ENCODE measurements at regions not wholly inside any gene's neighbourhood (a gene's known extent, or its start where the extent isn't known, plus 50 kb on each side); places are given as distances from the start of the nearest gene placed in this dataset.

GRCh38 chr1:209444961-209445360 lies 138.6 kb upstream of the CAMK1G start:
- no peak overlapping the region for H3K4me3 Mint-ChIP-seq (ENCODE audit: unreplicated experiment)
- H3K9me3 Mint-ChIP-seq (ENCODE audit: unreplicated experiment), result no peaks in the 10 kb centered on the region
- no peak for DNase-seq
- no peak overlapping the region for H3K27ac Mint-ChIP-seq (ENCODE audit: unreplicated experiment)
- no peaks in the 10 kb centered on the region for H3K4me1 Mint-ChIP-seq (ENCODE audit: low read depth, unreplicated experiment)
- TF ChIP-seq, protein P1, sequence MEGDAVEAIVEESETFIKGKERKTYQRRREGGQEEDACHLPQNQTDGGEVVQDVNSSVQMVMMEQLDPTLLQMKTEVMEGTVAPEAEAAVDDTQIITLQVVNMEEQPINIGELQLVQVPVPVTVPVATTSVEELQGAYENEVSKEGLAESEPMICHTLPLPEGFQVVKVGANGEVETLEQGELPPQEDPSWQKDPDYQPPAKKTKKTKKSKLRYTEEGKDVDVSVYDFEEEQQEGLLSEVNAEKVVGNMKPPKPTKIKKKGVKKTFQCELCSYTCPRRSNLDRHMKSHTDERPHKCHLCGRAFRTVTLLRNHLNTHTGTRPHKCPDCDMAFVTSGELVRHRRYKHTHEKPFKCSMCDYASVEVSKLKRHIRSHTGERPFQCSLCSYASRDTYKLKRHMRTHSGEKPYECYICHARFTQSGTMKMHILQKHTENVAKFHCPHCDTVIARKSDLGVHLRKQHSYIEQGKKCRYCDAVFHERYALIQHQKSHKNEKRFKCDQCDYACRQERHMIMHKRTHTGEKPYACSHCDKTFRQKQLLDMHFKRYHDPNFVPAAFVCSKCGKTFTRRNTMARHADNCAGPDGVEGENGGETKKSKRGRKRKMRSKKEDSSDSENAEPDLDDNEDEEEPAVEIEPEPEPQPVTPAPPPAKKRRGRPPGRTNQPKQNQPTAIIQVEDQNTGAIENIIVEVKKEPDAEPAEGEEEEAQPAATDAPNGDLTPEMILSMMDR (IDR thresholded peaks at IDR 0.05; ENCODE audit: partially characterized antibody, unreplicated experiment), result no peak
- peaks cover 3% of the 10 kb centered on the region for H3K36me3 Mint-ChIP-seq (ENCODE audit: unreplicated experiment)
- peaks cover 4% of the 10 kb centered on the region for H3K27me3 Mint-ChIP-seq (ENCODE audit: unreplicated experiment)

DNA sequence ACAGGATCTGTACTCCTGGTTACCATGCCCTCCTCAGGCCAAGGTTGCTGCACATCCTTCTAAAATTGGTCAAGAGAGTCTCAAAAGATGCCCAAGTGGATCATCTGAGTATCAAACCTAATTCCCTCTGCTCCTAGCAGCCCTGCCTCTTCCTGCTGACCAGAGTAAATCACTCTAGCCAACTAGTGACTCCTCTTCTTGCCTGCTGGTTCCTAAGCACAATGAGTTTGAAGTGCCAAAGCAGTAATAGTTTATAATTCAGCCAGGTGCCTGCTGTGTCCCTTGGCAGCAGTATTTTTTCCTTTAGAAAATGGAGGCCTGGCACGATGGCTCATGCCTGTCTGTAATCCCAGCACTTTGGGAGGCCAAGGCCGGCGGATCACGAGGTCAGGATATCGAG lies 137.9 kb upstream of the CAMK1G start:
- Mint-ChIP-seq H3K36me3 (ENCODE audit: unreplicated experiment) (no peaks in the 10 kb centered on the region), H3K27ac (ENCODE audit: unreplicated experiment) (no peak overlapping the region), H3K27me3 (ENCODE audit: unreplicated experiment) (peaks cover 4% of the 10 kb centered on the region), H3K9me3 (ENCODE audit: unreplicated experiment) (no peaks in the 10 kb centered on the region), H3K4me1 (ENCODE audit: low read depth, unreplicated experiment) (no peaks in the 10 kb centered on the region), H3K4me3 (ENCODE audit: unreplicated experiment) (no peak overlapping the region)
- no peak for DNase-seq
- TF ChIP-seq, protein P1 (IDR thresholded peaks at IDR 0.05; ENCODE audit: partially characterized antibody, unreplicated experiment), result no peak

- Mint-ChIP-seq H3K4me3 (ENCODE audit: unreplicated experiment) (no peak overlapping the region), H3K9me3 (ENCODE audit: unreplicated experiment) (no peaks in the 10 kb centered on the region), H3K36me3 (ENCODE audit: unreplicated experiment) (no peaks in the 10 kb centered on the region), H3K4me1 (ENCODE audit: low read depth, unreplicated experiment) (no peaks in the 10 kb centered on the region), H3K27ac (ENCODE audit: unreplicated experiment) (no peak overlapping the region), H3K27me3 (ENCODE audit: unreplicated experiment) (peaks cover 4% of the 10 kb centered on the region)
- TF ChIP-seq, protein P1 (IDR thresholded peaks at IDR 0.05; ENCODE audit: partially characterized antibody, unreplicated experiment), result no peak
- no peak for DNase-seq
Observed at GRCh38 chr1:209446356-209446755, 137.2 kb upstream of the CAMK1G start.

GRCh38 chr1:209454340-209454994 lies 129.0 kb upstream of the CAMK1G start:
- peaks cover 44% of the 10 kb centered on the region for H3K4me1 Mint-ChIP-seq (ENCODE audit: low read depth, unreplicated experiment)
- no peak for DNase-seq
- peaks cover 7% of the 10 kb centered on the region for H3K9me3 Mint-ChIP-seq (ENCODE audit: unreplicated experiment)
- H3K4me3 Mint-ChIP-seq (ENCODE audit: unreplicated experiment), result peak overlapping the region; percentile 12
- peaks cover 6% of the 10 kb centered on the region for H3K27me3 Mint-ChIP-seq (ENCODE audit: unreplicated experiment)
- H3K36me3 Mint-ChIP-seq (ENCODE audit: unreplicated experiment), result no peaks in the 10 kb centered on the region
- H3K27ac Mint-ChIP-seq (ENCODE audit: unreplicated experiment), result peak overlapping the region; percentile 95
- TF ChIP-seq, protein P1 (IDR thresholded peaks at IDR 0.05; ENCODE audit: partially characterized antibody, unreplicated experiment), result no peak

DNA sequence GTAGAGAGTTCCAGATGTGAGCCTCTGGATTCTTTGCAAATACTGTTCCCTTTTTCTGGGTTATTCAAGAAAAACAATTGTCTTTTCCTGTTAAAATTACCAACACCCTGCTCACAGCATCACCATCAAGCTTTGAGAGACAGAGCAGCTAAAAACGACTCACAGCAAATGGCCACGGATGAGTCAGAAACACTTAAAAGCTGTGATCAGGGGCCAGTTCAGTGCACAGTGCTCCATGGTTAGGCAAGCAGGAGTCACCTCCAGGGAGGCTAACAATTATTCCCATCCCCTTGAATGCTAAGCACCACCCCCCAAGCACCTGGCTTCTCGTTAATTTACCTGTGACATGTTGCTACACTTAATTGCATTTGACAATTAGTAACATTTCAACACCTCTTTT lies 128.4 kb upstream of the CAMK1G start:
- peak overlapping the region; percentile 95 for H3K27ac Mint-ChIP-seq (ENCODE audit: unreplicated experiment)
- H3K4me1 Mint-ChIP-seq (ENCODE audit: low read depth, unreplicated experiment), result peaks cover 44% of the 10 kb centered on the region
- peaks cover 3% of the 10 kb centered on the region for H3K27me3 Mint-ChIP-seq (ENCODE audit: unreplicated experiment)
- no peaks in the 10 kb centered on the region for H3K36me3 Mint-ChIP-seq (ENCODE audit: unreplicated experiment)
- H3K9me3 Mint-ChIP-seq (ENCODE audit: unreplicated experiment), result peaks cover 7% of the 10 kb centered on the region
- H3K4me3 Mint-ChIP-seq (ENCODE audit: unreplicated experiment), result peak overlapping the region; percentile 79
- peak; percentile 34 for DNase-seq
- TF ChIP-seq, protein P1 (IDR thresholded peaks at IDR 0.05; ENCODE audit: partially characterized antibody, unreplicated experiment), result no peak
